Subcutaneous abdominal adipose tissue (tissue), 5 donors: ENCODE measurements at regions not wholly inside any gene's neighbourhood (a gene's known extent, or its start where the extent isn't known, plus 50 kb on each side); places are given as distances from the start of the nearest gene placed in this dataset.

ENCODE experiments used
- H3K27ac ChIP-seq: one replicate; pipeline ENCODE4 v1.7.0; 2013; ENCODE audit warnings: low read depth, mild to moderate bottlenecking, inconsistent platforms, low read length, moderate library complexity
- H3K27me3 ChIP-seq, 5 donors: one replicate each; pipeline ENCODE4 v1.7.0; 2013; ENCODE audit warnings: low read length in 5 of 5, inconsistent platforms in 1 of 5; ENCODE audit not compliant: control insufficient read depth in 5 of 5, insufficient read depth in 4 of 5
- H3K36me3 ChIP-seq, 5 donors: one replicate each; pipeline ENCODE4 v1.7.0; 2013; ENCODE audit warnings: low read length in 5 of 5; ENCODE audit not compliant: control insufficient read depth in 5 of 5, insufficient read depth in 5 of 5
- H3K4me1 ChIP-seq, 5 donors: one replicate each; pipeline ENCODE4 v1.7.0; 2013; ENCODE audit warnings: low read length in 5 of 5, mild to moderate bottlenecking in 3 of 5, moderate library complexity in 1 of 5; ENCODE audit not compliant: control insufficient read depth in 5 of 5, insufficient read depth in 5 of 5
- H3K4me3 ChIP-seq, 5 donors: one replicate each; pipeline ENCODE4 v1.7.0; 2013; ENCODE audit warnings: low read length in 5 of 5, low read depth in 1 of 5
- H3K9ac ChIP-seq, 5 donors: one replicate each; pipeline ENCODE4 v1.7.0; 2013; ENCODE audit warnings: low read length in 5 of 5, mild to moderate bottlenecking in 4 of 5, moderate library complexity in 3 of 5
- H3K9me3 ChIP-seq, 5 donors: one replicate each; pipeline ENCODE4 v1.7.0; 2013; ENCODE audit warnings: low read length in 5 of 5; ENCODE audit not compliant: control insufficient read depth in 5 of 5
- donor health status: healthy.
- donor health status: healthy.
- donor health status: healthy.
- donor health status: healthy.
- donor health status: healthy.

- Histone ChIP-seq H3K27ac (no peak overlapping the region), H3K36me3 (no peaks in the 10 kb centered on the region), H3K4me1 (no peaks in the 10 kb centered on the region), H3K27me3 (peaks cover 0 to 4% (median 0%) of the 10 kb centered on the region in 5 donors), H3K4me3 (no peak overlapping the region), H3K9ac (no peak overlapping the region), H3K9me3 (no peaks in the 10 kb centered on the region)
Observed at GRCh38 chr7:28354601-28355402, 57.5 kb upstream of the CREB5 start.

DNA sequence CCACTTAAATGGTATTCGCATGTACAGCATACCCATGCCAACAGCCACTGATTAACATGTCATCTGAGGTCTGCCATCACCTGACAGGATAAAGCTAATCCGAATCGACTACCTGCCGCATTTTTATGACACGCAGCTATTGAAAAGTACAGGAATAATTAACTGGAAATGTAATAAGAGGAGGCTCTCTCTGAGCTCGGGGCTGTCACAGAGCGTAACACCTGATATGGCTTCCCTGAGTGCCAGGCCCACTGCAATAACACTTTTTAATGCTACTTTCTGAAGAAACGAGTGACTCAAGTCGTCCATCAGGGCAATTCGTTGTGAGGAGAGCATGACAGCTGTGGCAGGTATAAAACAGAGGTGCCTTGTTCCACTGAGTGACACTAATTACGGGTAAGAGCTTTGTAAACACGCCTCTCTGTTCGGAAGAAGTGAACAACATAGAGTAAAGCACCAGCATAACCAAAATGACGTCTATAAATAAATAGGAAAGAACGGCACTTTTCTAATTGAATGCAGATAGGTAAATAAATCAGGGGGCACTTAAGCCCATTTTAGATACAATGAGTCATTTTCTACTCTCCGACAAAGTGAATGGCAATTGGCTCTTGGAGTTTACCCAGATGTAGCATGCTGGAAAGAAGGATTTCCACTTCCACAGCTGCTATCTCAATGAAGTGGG, 56.5 kb upstream of the CREB5 start:
- H3K4me1 ChIP-seq = no peaks in the 10 kb centered on the region
- H3K36me3 ChIP-seq = no peaks in the 10 kb centered on the region
- peaks cover 0 to 4% (median 0%) of the 10 kb centered on the region in 5 donors for H3K27me3 ChIP-seq
- no peaks in the 10 kb centered on the region for H3K9me3 ChIP-seq
- no peak overlapping the region for H3K27ac ChIP-seq
- no peak overlapping the region for H3K9ac ChIP-seq
- H3K4me3 ChIP-seq = no peak overlapping the region

- H3K9me3 ChIP-seq = no peaks in the 10 kb centered on the region
- no peak overlapping the region for H3K4me3 ChIP-seq
- H3K27ac ChIP-seq = no peak overlapping the region
- H3K9ac ChIP-seq = no peak overlapping the region
- peaks cover 0 to 4% (median 0%) of the 10 kb centered on the region in 5 donors for H3K27me3 ChIP-seq
- H3K36me3 ChIP-seq = no peaks in the 10 kb centered on the region
- H3K4me1 ChIP-seq = no peaks in the 10 kb centered on the region
Observed at GRCh38 chr7:28356619-28357018, 55.7 kb upstream of the CREB5 start.

DNA sequence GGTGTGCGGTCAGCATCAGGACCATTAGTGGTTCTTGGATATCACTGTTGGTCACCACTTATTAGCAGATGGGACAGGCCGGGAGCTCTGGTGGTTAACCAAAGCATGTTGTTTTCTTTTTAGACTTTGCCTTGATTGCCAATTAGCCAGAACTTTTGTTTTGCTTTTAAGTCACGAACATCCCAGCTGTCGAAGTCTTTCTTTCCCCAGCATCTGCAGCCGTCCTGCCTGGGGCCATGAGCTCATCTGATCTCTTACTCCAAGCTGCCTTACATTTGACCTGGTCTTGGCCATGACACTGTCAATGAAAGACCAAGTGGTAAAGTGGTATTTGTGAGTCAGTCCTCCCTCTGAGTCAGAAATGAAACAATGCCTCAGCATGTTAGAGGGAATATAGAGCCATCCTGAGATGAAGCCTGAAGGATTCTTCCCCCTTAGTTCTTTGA, 53.9 kb upstream of the CREB5 start:
- Histone ChIP-seq H3K9me3 (no peaks in the 10 kb centered on the region), H3K36me3 (no peaks in the 10 kb centered on the region), H3K9ac (no peak overlapping the region), H3K27me3 (peaks cover 0 to 4% (median 0%) of the 10 kb centered on the region in 5 donors), H3K27ac (no peak overlapping the region), H3K4me3 (no peak overlapping the region), H3K4me1 (no peaks in the 10 kb centered on the region)

- Histone ChIP-seq H3K4me3 (no peak overlapping the region), H3K4me1 (no peaks in the 10 kb centered on the region), H3K27ac (no peak overlapping the region), H3K27me3 (peaks cover 0 to 4% (median 0%) of the 10 kb centered on the region in 5 donors), H3K36me3 (no peaks in the 10 kb centered on the region), H3K9ac (no peak overlapping the region), H3K9me3 (peaks cover 0 to 6% (median 4%) of the 10 kb centered on the region in 5 donors)
Observed at GRCh38 chr7:28360739-28361138, 51.6 kb upstream of the CREB5 start.

- Histone ChIP-seq H3K27me3 (peaks cover 0 to 4% (median 0%) of the 10 kb centered on the region in 5 donors), H3K9me3 (peaks cover 0 to 6% (median 4%) of the 10 kb centered on the region in 5 donors), H3K4me3 (no peak overlapping the region), H3K4me1 (no peaks in the 10 kb centered on the region), H3K27ac (no peak overlapping the region), H3K36me3 (no peaks in the 10 kb centered on the region), H3K9ac (no peak overlapping the region)
Observed at GRCh38 chr7:28361551-28361950, 50.8 kb upstream of the CREB5 start.

- Histone ChIP-seq H3K27ac (no peak overlapping the region), H3K9ac (no peak overlapping the region), H3K4me1 (no peaks in the 10 kb centered on the region), H3K27me3 (peaks cover 0 to 4% (median 0%) of the 10 kb centered on the region in 5 donors), H3K4me3 (no peak overlapping the region), H3K36me3 (no peaks in the 10 kb centered on the region), H3K9me3 (peaks cover 0 to 6% (median 4%) of the 10 kb centered on the region in 5 donors)
Observed at GRCh38 chr7:28362182-28362581, 50.1 kb upstream of the CREB5 start.
